HG02938 (cell line): ENCODE measurements at regions not wholly inside any gene's neighbourhood (a gene's known extent, or its start where the extent isn't known, plus 50 kb on each side); places are given as distances from the start of the nearest gene placed in this dataset.

Experiments
- ATAC-seq: cut with Tn5 transposase; IDR thresholded peaks from one replicate; pipeline ENCODE4 v1.9.1; 2021; ENCODE audit warnings: mild to moderate bottlenecking, moderate library complexity; ENCODE audit not compliant: unreplicated experiment

DNA sequence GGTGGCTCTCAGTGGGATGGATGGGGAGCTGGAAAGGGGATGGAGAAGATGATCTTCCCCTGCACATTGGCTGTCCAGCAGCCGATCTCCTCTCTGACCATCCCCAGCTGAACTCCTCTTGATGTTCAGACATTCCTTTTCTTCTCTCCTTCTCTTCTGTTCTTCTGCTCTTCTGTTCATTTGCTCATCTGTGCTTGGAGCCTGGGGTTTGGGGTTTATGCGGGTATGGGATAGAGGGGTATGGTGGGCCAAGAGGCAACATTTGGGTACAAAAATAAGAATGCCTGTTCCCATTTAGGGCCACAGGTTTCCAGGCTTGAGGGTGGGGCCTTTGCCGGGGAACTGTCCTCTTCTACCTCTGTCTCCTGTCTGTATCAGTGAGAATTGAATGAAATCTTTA is 205.4 kb upstream of the XYLT1 start:
- no peak for ATAC-seq

DNA sequence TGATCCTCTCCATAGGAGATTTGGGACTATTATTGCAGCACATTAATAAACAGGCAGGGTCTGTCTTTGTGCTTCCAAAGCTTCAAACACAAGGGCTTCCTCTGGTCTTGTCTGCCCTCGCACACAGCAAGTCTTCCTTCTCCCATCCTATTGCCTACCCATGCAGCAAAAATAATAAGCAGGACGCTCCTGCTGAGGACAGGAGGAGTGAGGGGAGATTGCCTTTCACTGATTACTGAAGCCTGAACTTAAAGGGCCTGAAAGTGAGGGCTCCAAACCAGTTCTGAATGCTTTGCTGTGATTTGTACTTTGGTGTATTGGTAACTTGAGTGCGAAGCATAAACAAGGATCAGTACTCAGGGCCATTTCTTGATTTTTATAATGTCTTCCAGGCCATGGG is 197.6 kb upstream of the XYLT1 start:
- ATAC-seq, result no peak

DNA sequence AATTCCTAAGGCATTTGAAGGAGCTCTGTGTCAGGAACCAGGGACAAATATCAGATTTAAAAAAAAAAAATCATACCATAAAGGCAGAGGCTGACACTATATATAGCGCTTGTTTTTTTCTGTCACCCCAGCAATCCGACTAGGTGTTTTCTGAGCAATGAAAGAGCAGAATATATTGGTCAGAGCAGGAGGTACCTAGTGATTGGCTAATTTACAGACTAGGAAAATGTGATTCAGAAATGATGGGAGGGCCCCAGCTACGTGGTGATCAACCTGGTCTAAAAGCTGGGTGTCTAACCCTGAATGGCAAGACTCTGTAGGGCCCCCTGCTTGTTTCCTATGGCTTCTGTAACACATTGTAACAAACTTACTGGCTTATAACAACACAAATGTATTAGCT is 195.5 kb upstream of the XYLT1 start:
- ATAC-seq, result no peak

DNA sequence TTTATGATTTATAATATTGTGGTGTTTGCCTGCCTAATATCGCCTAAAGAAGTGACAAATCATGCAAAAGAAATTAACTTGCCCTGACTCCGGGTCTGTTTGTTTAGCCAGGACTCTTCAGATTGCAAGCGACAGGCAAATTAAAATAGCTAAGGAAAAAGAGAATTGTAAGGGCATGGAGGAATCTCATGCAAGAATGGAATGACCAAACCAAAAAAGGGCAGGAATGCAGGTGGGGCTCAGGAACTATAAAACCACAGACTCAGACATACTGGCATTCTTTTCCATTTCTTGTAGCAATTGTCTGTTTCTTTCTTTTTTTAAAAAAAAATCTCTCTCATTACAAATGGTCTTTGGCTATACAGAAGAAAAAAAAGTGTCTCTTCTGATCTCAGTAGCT is 188.1 kb upstream of the XYLT1 start:
- no peak for ATAC-seq

DNA sequence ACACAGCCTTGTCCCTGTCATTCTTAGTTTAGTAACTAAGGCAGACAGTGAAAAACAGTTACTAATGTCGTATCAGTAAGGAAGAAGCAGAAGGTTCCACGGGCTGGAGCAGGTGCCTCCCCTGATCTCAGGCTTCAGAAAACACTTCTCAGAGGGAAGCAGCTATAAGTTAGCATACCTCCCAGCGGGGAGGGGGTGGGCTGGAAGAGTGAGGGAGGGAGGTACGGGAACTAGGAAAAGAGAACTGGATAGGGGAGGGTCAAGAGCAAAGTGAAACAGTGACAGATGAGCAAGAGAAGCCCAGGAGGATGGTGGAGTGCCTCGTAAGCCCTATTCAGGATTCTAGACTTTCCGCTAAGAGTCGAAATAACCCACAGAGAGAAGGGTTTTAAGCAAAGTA is 186.3 kb upstream of the XYLT1 start:
- no peak for ATAC-seq

DNA sequence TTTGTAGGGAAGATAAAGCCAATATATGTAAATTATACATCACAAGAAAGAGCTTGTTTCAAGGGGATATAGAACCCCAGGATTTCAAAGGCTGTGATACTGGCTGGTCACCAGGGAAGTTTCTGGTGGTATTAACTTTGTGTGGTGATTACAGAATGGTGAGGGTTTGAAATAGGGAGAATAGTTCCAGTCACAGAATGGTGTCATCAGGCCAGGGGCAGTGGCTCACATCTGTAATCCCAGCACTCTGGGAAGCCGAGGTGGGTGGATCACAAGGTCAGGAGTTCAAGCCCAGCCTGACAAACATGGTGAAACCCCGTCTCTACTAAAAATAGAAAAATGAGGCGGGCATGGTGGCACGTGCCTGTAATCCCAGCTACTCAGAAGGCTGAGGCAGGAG is 183.8 kb upstream of the XYLT1 start:
- ATAC-seq, result no peak

DNA sequence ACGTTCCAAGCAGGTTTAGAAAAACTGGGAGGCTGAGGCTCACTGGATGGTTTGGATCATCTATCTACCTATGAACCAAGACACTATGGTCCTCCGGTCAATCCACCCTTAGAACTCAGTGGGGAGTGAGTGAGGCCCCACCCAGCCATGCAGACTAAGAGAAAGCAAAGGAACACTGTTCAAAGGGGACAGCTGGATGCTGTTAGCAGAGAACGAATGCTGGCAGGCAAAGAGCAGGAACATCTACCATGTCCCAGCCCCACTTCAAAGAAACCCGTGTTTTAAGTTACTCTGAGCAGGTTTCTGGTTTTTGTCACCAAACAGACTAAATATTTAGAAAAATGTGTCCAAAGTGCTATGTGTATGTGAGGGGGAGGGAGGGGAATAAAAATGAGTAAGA is 183.4 kb upstream of the XYLT1 start:
- ATAC-seq, result no peak

DNA sequence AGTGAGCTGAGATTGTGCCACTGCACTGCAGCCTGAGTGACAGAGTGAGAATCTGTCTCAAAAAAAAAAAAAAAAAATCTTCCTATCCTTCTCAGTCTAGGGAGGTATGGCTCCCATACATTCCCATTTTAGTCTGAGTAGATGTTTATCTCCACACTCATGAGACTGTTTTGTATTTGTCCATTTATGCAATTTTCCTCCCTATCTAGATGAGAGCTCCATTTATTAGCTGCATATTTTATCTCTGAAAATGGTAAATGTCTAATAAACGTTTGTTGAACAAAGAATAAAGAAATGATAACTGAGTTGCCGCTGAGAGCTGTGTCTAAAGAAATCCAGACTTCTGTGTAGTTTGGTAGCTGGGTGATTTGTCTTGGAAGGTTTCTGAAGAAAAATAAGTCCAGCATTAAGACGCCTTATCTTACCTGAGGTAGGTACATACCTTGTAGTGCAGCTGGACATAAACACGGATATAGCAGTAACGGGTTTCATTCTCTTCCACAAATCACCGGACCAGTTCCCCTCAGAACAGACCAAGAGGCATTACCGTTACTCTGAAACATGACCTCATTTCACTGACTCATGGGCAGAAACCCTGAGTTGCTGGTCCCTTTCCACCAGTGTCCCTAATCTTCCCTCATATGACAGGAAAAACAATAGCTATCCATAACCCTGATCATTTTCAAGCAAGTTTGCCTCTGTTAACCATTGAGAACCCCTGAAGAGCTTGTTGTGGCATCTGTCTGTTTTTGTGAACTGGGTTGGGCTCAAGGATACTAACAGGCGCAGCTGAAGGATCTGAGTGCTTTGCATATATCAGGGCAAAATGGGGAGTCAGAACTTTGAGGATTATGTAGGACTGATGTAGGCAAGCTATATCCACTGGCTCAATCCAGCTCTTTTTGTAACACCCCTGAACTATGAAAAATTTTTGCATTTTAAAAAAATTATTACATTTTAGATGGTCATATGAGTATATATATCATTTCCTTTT is 177.4 kb upstream of the XYLT1 start:
- no peak for ATAC-seq

DNA sequence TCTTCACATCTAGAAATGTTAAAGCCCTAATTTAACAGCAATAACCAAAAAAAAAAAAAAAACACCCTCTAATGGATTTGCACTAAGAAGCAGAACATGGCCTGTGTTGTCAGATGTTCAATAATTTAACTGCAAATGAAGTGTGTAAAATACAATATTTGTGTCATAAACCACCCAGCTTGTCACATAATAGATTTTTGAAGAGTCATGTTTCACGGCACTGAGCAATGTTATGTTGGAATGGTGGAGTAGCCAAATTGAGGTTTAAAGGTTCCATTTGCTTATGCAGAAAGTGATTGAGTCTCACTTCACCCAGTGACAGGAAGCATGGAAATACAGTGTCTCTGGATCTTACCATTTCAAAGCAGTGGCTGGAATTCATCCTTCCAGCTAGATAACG is 173.2 kb upstream of the XYLT1 start:
- ATAC-seq, result no peak

DNA sequence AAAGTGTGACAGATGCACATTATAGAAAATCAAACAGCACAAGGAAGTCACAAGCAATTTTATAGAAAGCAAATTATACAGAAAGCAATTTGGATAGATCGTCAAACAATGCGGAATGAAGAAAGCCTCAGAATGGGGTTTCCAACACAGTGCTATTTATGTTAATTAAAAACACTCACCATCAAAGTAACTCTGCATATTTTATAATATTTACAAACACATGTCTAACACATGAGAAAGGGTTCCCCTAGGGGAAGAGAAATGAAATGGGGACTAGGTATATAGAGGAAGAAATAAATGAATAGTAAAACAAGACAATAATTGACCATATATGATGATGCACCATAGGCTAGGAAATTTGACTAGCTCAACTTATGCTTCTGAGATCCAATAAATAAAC is 171.2 kb upstream of the XYLT1 start:
- ATAC-seq, result no peak

DNA sequence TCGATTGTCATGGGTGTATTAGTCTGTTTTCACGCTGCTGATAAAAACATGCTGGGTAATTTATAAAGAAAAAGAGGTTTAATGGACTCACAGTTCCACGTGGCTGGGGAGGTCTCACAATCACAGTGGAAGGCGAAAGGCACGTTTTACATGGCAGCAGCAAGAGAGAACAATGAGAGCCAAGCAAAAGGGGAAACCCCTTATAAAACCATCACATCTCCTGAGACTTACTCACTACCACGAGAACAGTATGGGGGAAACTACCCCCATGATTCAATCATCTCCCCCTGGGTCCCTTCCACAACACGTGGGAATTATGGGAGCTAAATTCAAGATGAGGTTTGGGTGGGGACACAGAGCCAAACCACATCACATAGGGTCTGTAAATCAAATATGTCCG is 167.4 kb upstream of the XYLT1 start:
- ATAC-seq, result no peak

DNA sequence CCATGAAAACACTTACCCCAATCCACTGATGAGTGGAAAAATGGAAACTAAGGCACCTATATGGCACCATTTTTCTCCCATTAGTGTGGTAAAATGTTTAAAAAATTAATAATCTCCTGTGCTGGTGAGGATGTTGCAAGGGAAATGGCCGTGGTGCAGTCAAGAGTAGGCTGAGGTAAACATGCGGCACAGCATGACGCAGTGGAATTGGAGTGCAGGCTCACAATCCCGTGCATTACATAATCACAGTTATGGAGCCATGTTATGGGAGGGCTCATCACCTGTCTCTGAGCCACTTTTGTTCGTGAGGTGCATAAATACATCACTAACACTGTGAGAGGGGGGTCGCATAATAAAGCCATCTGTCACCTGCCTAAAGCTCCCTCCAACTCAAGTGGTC is 164.4 kb upstream of the XYLT1 start:
- no peak for ATAC-seq

DNA sequence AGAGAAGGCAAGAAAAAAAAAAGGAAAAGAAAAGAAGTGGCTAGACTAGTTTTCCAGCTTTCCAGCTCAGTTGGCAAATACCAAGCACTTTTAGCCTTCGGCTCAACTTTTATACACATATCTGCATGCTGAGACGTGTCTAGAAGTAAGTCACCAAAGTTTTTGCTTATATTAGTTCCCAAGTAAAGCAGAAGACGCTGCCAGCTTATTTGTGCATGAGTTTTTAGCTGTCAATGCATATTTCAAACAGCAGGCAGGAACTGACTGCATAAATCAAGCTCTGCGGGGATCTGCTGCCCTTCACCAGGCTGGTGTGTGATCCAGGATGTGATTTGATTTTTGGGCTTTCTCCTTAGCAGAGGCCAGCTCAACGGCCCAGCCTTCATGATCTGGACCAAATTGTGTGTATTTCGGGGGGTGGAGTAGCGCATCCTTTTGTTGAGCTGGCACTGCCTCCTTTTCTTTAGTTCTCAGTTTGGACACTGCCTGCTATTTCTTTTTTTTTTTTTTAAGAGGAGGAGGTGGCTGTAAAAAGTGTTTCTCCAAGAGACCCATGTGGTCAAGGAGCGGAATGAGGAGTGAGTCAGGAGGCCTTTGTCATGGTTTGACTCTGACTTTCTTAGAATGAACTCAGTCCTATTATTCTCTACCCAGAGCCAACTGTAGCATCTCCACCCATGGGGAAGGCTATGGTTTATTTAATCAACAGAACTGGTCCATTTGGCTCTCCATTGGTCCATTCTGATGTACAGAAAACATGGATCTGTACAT is 162.6 kb upstream of the XYLT1 start:
- ATAC-seq, result no peak

DNA sequence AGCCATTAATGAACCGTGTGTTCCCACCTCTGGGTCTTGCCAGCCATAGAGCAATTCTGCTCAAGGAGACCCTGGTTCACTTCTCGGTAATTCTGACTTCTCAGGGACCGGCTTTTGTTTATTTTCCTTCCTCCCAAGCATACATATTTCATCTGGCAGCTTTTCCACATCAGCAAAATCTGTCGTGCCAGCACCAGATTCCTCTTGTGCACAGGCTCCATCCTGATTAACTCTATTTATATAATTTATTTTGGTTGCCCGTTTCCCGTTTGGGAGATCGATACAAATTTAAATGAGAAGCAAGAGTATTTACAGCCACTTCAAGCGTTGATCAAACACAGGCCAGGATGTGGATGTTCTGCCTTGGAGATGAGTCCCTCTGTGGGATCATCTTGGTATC is 161.9 kb upstream of the XYLT1 start:
- no peak for ATAC-seq

DNA sequence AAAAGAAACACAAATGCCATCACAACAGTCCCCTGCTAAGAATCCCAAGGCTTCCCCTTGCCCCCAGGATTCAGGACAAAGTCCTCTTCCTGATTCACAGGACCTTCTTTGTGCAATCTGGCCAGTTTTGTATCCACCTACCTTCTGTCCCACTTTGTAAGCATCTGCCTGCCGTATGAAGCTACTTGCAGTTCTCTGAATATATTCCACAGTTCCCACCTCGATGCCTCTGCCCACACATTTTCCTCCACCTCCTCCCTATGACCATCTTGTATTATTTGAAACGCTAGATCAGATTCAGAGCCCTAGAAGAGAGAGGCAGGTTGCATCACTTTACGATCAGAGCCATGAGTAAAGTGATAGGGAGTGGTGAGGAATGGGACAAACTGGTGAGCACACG is 159.2 kb upstream of the XYLT1 start:
- ATAC-seq, result no peak

DNA sequence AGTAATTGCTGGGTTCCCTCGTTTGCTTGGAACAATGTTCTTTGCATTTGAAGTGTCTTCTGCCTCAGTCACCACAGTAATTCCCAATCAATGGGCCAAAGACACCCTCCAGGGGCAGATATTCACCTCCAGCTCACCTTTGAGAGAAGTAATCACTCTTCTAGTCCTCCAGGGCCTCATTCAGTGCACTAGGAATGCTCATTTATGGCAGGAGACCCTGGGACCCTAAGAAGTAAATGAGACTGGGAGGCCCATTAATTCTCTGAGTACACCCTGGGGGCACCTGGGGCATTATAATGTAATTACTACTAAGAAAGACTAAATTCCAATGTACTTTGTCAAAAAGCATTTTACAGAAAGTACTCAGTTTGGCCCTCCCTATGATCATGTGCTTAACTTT is 158.2 kb upstream of the XYLT1 start:
- no peak for ATAC-seq

DNA sequence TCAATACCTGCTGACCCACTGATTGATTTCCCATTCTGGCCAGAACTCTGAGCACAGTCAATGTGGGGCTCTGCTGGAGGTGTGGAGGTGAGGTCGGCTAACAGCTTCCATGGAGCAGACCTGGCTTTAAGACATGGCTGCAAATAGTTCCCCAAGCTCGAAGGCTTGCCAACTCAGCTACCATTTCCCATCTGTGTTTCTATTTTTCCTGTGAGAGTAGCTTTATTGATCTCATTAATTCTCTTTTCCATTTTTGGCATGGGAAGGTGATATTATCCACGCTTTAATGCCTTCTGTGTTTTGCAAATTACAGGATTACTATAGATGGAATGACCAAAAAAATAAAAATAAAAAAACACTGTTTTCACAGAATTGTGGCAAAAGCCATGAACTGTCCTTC is 151.6 kb upstream of the XYLT1 start:
- no peak for ATAC-seq

DNA sequence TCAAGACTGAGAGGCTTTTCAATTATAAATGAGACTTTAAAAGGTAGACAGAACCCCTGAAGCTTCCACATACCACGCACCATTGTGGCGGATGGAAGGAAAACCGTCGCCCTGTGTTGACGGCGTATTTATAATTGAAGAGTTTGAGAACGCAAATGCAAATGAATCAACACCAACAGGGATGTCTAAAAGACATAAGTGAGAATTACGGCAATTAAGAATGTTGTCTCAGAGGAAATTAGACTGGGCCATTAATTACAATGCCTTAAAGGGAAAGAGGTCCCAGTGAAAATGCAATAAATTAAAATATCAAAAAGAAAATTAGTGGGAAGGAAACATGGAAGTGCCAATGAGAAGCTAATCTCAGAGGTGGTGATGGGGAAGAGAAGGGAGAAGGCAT is 148.5 kb upstream of the XYLT1 start:
- ATAC-seq, result no peak

DNA sequence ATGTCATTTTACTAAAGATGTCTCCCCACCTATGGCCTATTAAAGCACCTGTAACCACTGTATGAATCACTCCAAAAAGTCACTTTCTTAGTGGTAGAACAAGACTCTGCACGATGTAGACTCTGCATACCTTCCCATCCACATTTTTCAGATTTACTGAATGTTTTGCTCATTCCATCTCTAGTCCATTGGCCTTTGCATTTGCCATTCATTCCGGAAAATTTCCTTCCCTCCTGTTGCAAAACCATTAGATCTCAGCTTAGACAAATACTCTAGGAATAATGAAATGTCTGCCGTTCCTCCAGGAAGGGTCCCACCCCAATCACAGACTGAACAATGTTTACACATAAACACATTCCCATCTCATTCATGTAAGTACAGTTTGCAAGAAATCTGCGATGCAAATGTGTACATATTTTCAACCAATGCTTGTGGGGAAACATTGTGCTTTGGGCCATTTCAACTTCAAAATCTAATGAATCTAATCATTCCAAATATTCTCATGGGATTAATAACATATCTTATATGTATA is 146.3 kb upstream of the XYLT1 start:
- no peak for ATAC-seq

DNA sequence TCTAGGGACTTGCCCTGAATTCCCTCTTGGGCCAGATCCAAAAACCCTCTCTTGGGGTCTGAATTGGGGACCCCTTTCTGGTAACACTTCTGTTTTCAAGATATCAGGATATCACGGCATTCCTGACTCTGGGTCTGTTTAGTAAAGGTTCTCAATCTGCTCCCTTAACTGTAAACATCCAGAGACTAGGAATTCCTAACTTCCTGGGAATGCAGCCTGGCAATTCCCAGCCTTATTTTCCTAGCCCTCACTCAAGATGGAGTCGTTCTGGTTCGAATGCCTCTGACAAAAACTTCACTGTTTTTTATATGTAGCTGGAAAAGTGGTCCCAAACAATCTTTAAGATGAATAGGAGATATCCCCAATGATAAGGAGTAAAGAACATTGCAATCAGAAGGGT is 141.6 kb upstream of the XYLT1 start:
- ATAC-seq, result no peak

DNA sequence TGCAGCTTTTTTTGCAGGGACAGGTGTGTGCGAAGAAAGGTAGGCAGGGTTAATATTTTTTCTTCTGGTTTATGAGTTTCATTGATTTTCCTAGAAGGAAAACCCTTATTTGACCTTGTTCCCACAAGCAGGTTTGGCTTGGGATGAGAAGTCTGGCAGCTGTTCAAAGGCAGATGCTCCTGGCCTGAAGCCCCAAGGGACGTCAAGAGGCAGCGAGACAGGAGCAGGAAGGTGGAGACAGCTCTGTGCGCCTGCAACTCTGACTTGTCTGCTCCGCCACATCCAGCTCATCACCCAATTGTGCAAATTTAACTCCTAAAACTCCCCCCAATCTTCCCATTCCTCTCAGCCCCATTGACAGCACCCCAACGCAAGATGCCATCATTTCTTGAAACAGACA is 136.8 kb upstream of the XYLT1 start:
- ATAC-seq, result no peak

DNA sequence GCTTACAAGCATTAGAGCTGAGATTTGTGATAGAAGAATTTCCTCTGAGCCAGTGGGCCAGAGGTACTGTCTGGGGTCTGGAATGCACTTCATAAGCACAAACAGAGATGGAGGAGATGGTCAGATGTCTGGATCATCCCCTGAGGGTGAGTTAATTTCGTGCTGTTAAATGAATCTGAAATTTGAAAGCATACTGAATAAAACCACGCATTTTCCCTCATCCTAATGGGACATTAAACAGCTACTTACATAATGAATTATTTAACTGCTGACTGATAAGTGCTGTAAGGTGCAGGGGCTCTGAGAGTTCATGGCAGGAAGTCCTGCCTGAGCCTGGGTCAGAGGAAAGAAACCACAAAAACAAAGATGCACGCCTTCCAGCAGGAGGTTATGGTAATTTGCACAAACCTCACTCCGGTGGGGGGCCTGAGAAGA is 136.3 kb upstream of the XYLT1 start:
- no peak for ATAC-seq
